ENCODE measurements at regions not wholly inside any gene's neighbourhood (a gene's known extent, or its start where the extent isn't known, plus 50 kb on each side); places are given as distances from the start of the nearest gene placed in this dataset.
A peak's percentile ranks its signal among the peaks of the same experiment; 100 is the strongest.

DNA sequence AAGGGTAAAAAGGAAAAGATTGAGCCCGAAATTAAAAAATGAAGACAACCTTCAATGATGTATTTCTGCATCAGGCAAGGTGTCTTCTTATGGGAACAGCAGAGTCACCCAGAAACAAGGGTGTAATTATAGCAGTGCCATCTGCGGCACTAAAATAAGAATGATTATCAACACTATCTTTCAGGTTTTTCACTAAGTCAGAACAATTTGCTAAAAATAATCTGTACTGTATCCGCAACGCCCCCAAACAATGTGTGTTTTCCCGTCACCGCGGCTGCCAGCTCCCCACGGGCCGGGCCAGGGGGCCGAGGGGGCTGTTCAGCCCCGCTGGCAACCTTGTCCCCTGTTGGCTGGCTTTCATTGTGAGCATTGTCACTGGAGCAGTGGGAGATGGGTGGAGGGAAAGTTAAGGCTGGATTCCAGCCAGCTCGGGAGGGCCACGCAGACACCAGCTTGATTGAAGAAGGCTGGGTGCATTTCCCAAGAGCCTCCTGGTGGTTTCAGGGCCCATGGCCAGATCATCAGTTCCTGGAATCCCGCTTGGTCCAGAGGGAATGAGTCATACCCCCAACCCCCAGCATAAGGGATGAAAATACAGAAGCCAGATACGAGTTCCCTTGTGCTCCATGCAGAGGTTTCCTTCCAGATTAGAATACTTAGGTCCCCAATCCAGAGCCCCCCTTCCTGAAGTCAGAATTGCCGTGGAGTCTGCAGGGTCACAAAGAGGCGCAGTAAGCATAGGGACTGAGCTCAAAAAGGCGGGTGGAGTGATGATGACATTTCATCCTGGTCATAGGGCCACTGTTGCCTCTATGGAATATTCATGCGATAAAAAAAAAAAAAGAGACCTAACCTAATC is 90.2 kb upstream of the KLF13 start:
- TF ChIP-seq, protein P1, sequence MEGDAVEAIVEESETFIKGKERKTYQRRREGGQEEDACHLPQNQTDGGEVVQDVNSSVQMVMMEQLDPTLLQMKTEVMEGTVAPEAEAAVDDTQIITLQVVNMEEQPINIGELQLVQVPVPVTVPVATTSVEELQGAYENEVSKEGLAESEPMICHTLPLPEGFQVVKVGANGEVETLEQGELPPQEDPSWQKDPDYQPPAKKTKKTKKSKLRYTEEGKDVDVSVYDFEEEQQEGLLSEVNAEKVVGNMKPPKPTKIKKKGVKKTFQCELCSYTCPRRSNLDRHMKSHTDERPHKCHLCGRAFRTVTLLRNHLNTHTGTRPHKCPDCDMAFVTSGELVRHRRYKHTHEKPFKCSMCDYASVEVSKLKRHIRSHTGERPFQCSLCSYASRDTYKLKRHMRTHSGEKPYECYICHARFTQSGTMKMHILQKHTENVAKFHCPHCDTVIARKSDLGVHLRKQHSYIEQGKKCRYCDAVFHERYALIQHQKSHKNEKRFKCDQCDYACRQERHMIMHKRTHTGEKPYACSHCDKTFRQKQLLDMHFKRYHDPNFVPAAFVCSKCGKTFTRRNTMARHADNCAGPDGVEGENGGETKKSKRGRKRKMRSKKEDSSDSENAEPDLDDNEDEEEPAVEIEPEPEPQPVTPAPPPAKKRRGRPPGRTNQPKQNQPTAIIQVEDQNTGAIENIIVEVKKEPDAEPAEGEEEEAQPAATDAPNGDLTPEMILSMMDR (IDR thresholded peaks at IDR 0.05) = peak in 1 of 4 experiments; percentile 14
- no peak for TF ChIP-seq POLR2A (IDR thresholded peaks at IDR 0.05)
